NCI-H1930 (cell line): ENCODE measurements at regions not wholly inside any gene's neighbourhood (a gene's known extent, or its start where the extent isn't known, plus 50 kb on each side); places are given as distances from the start of the nearest gene placed in this dataset.

Source experiments
- DNase-seq, 2 experiments: peaks; one replicate each; lab custom pipeline; 2025; lab: John Stamatoyannopoulos, UW

- DNase-seq = no peak
Observed at GRCh38 chr4:30875658-30876269, 155.6 kb downstream of the PCDH7 start.

DNA sequence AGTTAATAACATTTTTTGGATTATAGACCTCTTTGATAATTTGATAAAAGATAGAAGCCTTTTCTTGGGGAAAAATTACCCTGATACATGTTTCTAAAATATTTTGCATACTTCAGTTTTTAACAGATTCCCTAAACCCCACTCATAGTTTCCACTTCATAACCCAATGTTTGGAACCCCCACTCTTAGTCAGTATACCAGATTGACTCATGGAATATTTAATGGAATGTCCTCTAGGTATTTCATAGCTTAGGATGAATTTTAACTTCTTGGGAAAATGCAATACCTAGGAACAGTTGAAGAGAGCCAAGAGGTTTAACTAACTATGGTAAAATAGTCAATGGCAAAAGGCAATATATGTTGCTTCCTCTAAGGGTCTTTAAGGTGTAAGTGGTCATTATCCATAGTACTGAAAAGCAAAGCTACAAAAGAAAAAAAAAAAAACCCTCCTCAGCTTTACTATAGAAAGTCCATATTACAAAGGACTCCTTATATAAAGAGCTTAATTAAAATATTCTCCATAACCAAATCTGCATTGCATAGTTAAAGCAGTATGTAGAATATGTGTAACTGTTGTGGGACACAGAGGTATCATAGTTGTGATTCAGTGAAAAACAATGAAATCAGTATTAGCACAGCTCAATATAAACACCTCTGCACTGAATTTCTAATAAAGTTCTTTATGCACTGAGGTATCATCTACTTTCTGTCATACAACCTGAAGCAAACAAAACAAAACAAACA lies 159.9 kb downstream of the PCDH7 start:
- no peak for DNase-seq

GRCh38 chr4:30881985-30882384 lies 161.8 kb downstream of the PCDH7 start:
- DNase-seq = no peak

GRCh38 chr4:30882443-30882842 lies 162.3 kb downstream of the PCDH7 start:
- no peak for DNase-seq

GRCh38 chr4:30882995-30883675 lies 163.0 kb downstream of the PCDH7 start:
- no peak for DNase-seq

GRCh38 chr4:30901461-30902451 lies 181.6 kb downstream of the PCDH7 start:
- no peak for DNase-seq

DNA sequence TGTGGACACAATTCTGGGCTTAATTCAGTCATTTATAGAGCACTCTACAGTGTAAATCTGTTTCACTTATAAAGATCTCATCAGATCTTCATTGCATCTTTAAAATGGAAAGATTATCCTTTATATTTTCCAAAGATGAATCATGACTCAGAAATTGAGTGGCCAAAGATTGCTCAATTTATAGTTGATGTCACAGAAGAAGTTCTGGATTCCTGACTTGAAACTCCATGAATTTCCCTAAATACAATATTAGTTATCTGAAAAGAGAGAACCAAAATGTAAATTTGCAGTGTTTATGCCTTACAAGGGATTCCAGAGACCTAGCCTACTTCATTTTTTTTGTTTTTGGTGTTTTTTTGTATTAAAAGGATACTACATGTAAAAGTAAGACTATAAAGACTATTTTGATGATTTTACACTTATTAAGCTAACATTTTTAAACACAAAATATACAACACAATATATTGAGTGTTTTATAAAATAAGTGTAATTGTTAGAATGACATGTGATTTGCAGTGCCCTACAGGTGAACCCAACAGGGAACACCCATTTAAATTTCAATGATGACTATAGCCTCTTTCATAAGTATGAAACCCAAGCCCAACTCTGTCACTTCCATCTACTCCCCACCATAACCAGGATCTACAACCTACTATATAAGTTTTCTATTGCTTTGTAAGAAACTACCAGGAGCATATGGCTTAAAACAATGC lies 183.5 kb downstream of the PCDH7 start:
- no peak for DNase-seq

GRCh38 chr4:30904215-30904555 lies 184.0 kb downstream of the PCDH7 start:
- DNase-seq = no peak

DNA sequence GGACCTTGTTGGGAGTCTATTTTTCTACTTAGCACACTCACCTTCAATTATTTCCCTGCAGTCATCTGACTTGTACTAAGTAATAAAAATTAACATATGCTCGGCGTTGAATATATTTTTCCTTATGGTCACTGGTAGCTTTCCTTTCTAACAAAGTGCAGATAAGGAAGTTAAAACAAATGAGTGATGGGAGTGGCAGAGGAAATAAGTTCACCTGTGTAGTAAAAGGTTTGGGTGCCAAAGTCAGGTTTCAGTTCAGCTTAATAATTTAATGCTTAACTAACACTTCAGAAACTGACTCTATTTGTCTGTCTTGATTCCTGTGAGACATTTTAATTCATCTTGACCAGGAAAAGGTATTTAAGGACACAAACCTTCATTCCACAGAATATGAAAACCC lies 184.4 kb downstream of the PCDH7 start:
- DNase-seq = no peak

DNA sequence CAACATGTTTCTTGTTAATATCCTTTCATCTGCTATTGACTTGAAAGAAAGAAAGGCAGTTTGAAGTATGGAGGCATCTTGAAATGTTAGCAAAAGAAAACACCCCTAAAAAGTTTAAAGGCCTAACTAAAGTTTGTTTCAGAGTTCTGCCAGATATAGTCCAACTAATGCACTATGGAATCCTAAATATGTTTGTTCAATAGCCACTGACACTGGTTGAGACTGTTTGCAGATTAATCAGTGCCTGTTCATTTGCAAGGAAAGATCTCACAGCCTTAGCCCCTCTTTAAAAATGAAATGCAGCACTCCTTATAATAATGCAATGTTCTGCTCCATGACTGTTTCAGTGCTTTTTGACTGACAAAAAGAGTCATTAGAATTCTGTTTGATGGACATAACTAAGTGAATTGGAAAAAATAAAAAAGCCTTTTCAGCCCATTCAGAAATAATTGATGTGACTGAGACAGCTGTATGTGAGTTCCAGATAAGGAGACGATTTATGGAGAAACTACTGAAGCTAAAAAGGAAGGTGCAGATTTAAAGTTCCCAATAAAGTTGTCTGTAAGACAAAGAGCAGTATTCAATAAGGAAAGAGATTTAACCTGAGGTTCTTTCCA lies 192.0 kb downstream of the PCDH7 start:
- DNase-seq = no peak

GRCh38 chr4:30916337-30917274 lies 196.4 kb downstream of the PCDH7 start:
- DNase-seq = no peak

- no peak for DNase-seq
Observed at GRCh38 chr4:30917946-30918345, 197.8 kb downstream of the PCDH7 start.

GRCh38 chr4:30919458-30919857 lies 199.3 kb downstream of the PCDH7 start:
- DNase-seq = no peak

GRCh38 chr4:30920043-30920442 lies 199.9 kb downstream of the PCDH7 start:
- no peak for DNase-seq

DNA sequence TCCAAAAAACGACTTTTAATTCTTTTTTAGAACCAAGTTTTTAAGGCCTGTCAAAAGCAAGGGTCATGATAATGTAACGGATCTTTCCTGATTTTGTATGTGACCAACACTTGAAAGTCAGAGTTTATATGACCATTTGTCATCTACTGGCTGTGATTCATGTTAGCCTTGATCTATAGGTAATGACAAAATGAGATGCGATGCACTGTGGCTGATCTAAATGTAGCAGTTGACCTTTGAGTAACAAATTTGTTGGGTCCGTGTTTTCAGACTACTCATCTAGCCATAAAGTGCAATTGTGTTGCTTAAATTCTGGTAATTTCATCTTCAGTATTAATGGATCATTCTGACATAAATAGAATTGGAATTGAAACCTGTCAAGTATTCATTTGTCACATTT lies 202.5 kb downstream of the PCDH7 start:
- no peak for DNase-seq

DNA sequence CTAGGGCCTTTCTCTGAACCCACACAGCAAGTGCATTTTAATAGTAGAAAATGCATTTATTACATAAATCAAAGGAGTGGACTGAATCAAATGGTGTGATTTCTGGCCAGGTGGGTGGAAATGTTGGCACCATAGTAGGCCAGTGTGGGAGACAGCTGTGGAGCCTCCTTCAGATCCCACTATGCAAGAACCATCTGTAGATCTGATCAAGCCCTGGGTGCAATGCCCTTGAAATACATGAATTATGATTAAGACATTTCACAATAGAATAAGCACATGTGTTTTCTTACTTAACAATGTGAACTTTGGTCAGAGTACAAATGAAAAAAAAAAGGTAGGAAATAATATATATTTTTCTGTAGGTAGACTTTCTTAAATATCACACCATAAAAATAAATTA lies 204.3 kb downstream of the PCDH7 start:
- DNase-seq = no peak

DNA sequence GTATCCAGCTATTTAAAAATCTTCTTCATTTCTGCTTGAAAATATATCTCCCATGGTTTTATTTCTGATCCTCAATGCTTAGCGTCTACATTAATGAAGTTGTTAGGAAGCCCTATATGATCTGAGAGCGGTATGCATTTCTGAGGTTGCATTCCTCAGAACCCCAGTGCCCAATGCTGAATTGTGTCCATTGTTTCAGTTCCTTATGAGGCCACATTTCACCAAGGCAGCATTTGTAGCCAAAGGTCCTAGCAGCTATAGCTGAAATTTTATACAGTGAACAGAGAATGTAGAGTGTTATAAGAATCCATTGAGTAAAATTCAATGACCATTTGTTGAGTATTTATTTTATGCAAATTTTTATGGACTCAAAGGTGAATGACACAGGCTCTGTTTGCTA lies 209.5 kb downstream of the PCDH7 start:
- DNase-seq = no peak

- DNase-seq = no peak
Observed at GRCh38 chr4:30930276-30930675, 210.1 kb downstream of the PCDH7 start.

GRCh38 chr4:30932581-30932980 lies 212.4 kb downstream of the PCDH7 start:
- no peak for DNase-seq

GRCh38 chr4:30939069-30939468 lies 218.9 kb downstream of the PCDH7 start:
- DNase-seq = no peak
